GM12875 (cell line): ENCODE measurements at regions not wholly inside any gene's neighbourhood (a gene's known extent, or its start where the extent isn't known, plus 50 kb on each side); places are given as distances from the start of the nearest gene placed in this dataset.

Experiments
- H3K4me3 ChIP-seq: one replicate; pipeline ENCODE4 v1.5.1; 2011; ENCODE audit warnings: low read depth, low read length, control low read depth
- CTCF ChIP-seq: IDR thresholded peaks from 2 replicates; pipeline ENCODE4 v1.5.1; 2011; ENCODE audit warnings: low read depth, mild to moderate bottlenecking, control low read depth, inconsistent platforms, low read length, moderate library complexity, borderline replicate concordance; ENCODE audit not compliant: insufficient read depth

DNA sequence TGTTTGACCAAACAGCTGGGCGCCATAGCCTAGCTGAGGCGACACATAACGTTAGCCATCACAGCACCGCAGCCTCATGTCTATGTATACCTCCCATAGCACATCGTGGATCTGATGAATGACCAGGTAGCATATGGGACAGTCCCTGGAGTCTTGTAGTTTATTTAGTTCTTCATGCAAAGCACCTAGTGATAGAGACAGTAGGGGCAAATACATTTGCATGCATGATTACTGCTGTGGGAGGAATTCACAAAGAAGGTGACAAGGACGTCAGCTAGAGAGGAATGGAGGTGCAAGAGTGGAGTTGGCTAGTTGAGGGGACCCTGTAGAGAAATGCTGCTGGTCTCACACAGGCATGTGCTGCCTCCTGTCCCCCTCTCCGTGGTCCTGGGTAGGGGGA, 478.9 kb upstream of the HS6ST1 start:
- no peak overlapping the region for H3K4me3 ChIP-seq
- no peak for TF ChIP-seq CTCF

DNA sequence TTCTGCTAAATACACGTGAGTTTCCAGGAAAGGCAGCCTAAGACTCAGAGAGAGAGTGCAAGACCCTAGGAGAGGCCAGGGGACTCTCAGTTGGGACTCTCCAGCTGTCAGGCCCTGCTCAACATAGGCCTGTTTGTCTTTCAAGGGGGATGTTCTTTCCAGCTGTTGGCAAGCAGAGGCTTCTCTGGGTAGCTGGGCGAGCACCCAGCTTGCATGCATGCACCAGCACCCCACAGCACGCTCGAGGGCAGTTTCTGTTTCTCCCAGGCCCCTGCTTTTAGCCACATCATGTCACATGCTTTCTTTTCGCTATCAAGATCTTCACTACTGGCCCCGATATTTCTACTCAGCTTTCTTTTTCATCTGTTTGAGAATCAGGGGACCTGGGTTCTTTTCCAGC, 479.3 kb upstream of the HS6ST1 start:
- no peak for TF ChIP-seq CTCF
- no peak overlapping the region for H3K4me3 ChIP-seq

GRCh38 chr2:128798502-128799283, 480.0 kb upstream of the HS6ST1 start:
- no peak overlapping the region for H3K4me3 ChIP-seq
- no peak for TF ChIP-seq CTCF

DNA sequence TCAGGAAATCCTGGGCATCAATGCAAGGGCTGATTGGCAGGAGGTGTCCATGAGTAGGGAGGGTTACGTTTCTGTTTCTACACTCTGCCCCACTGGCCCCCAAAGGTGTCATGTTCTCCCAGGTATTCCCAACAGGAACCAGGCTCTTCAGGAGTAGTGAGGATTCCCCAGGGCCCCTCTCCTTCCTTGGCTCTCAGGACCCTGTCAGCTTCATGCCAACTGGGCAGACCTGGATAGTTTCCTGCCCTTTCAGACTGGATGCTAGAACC, 480.6 kb upstream of the HS6ST1 start:
- no peak overlapping the region for H3K4me3 ChIP-seq
- TF ChIP-seq CTCF, result no peak

GRCh38 chr2:128799730-128800129, 481.1 kb upstream of the HS6ST1 start:
- no peak for TF ChIP-seq CTCF
- H3K4me3 ChIP-seq, result no peak overlapping the region

GRCh38 chr2:128801576-128801975, 482.9 kb upstream of the HS6ST1 start:
- no peak for TF ChIP-seq CTCF
- no peak overlapping the region for H3K4me3 ChIP-seq

- no peak overlapping the region for H3K4me3 ChIP-seq
- TF ChIP-seq CTCF, result no peak
Observed at GRCh38 chr2:128803222-128803621, 484.6 kb upstream of the HS6ST1 start.
